ENCODE measurements at regions not wholly inside any gene's neighbourhood (a gene's known extent, or its start where the extent isn't known, plus 50 kb on each side); places are given as distances from the start of the nearest gene placed in this dataset.
"Not testable (repeated sequence)": the region's sequence is repeated elsewhere in the genome, so short reads cannot be mapped to it uniquely, and the experiment has no call there.

- Histone ChIP-seq H3K9me3 (no peaks in the 10 kb centered on the region), H3K27ac (no peak overlapping the region), H3K27me3 (no peaks in the 10 kb centered on the region), H3K4me1 (no peaks in the 10 kb centered on the region), H3K4me3 (no peak overlapping the region), H3K36me3 (no peaks in the 10 kb centered on the region)
- WGBS, result 94% methylated on average over 5 of the region's 6 CpGs
- DNase-seq (ENCODE audit: low spot score in 2 of 2), result no peak
- no peak for TF ChIP-seq POLR2A (IDR thresholded peaks at IDR 0.05)
- TF ChIP-seq POLR2AphosphoS5 (IDR thresholded peaks at IDR 0.05), result no peak
- no peak for TF ChIP-seq CTCF (IDR thresholded peaks at IDR 0.05)
- TF ChIP-seq EP300 (IDR thresholded peaks at IDR 0.05), result no peak
These were observed 105.3 kb downstream of the PRDM13 start for GRCh38 chr6:99711925-99712324.

- WGBS, result 42% methylated on average over 3 of the region's 3 CpGs
- Histone ChIP-seq H3K4me3 (no peak overlapping the region), H3K36me3 (no peaks in the 10 kb centered on the region), H3K27ac (no peak overlapping the region), H3K4me1 (no peaks in the 10 kb centered on the region), H3K9me3 (no peaks in the 10 kb centered on the region), H3K27me3 (no peaks in the 10 kb centered on the region)
- DNase-seq (ENCODE audit: low spot score in 2 of 2), result no peak
- TF ChIP-seq EP300 (IDR thresholded peaks at IDR 0.05) (no peak), POLR2AphosphoS5 (IDR thresholded peaks at IDR 0.05) (no peak), CTCF (IDR thresholded peaks at IDR 0.05) (no peak), POLR2A (IDR thresholded peaks at IDR 0.05) (no peak)
These were observed 105.9 kb downstream of the PRDM13 start for GRCh38 chr6:99712519-99712918.

- not testable (repeated sequence) for H3K27ac ChIP-seq; H3K4me1 ChIP-seq; H3K36me3 ChIP-seq; DNase-seq (ENCODE audit: low spot score in 2 of 2); H3K4me3 ChIP-seq; H3K9me3 ChIP-seq; H3K27me3 ChIP-seq
These were observed 115.4 kb downstream of the PRDM13 start for GRCh38 chr6:99722043-99722442.

GRCh38 chr6:99730237-99730636 is 123.6 kb downstream of the PRDM13 start:
- H3K27me3 ChIP-seq; H3K9me3 ChIP-seq; H3K4me1 ChIP-seq; H3K4me3 ChIP-seq; H3K36me3 ChIP-seq; DNase-seq (ENCODE audit: low spot score in 2 of 2); H3K27ac ChIP-seq: not testable (repeated sequence)
- 93% methylated on average over 6 of the region's 6 CpGs for WGBS

- no peak for TF ChIP-seq CTCF (IDR thresholded peaks at IDR 0.05)
- TF ChIP-seq POLR2A (IDR thresholded peaks at IDR 0.05), result no peak
- no peak for TF ChIP-seq EP300 (IDR thresholded peaks at IDR 0.05)
- TF ChIP-seq POLR2AphosphoS5 (IDR thresholded peaks at IDR 0.05), result no peak
- Histone ChIP-seq H3K27ac (no peak overlapping the region), H3K4me1 (no peaks in the 10 kb centered on the region), H3K36me3 (no peaks in the 10 kb centered on the region), H3K9me3 (no peaks in the 10 kb centered on the region), H3K4me3 (no peak overlapping the region), H3K27me3 (peaks cover 10% of the 10 kb centered on the region)
- no peak for DNase-seq (ENCODE audit: low spot score in 2 of 2)
- WGBS, result 25% methylated on average over 1 of the region's 1 CpG
These were observed 129.7 kb downstream of the PRDM13 start for GRCh38 chr6:99736302-99736701.

GRCh38 chr6:99739526-99739925 is 132.9 kb downstream of the PRDM13 start:
- Histone ChIP-seq H3K4me1 (no peaks in the 10 kb centered on the region), H3K27ac (no peak overlapping the region), H3K27me3 (peaks cover 18% of the 10 kb centered on the region), H3K36me3 (no peaks in the 10 kb centered on the region), H3K9me3 (no peaks in the 10 kb centered on the region), H3K4me3 (no peak overlapping the region)
- TF ChIP-seq POLR2AphosphoS5 (IDR thresholded peaks at IDR 0.05) (no peak), EP300 (IDR thresholded peaks at IDR 0.05) (no peak), POLR2A (IDR thresholded peaks at IDR 0.05) (no peak), CTCF (IDR thresholded peaks at IDR 0.05) (no peak)
- DNase-seq (ENCODE audit: low spot score in 2 of 2), result no peak
- WGBS, result 44% methylated on average over 2 of the region's 2 CpGs

Measured in suprapubic skin (tissue), 4 donors.